ENCODE measurements at regions not wholly inside any gene's neighbourhood (a gene's known extent, or its start where the extent isn't known, plus 50 kb on each side); places are given as distances from the start of the nearest gene placed in this dataset.

DNA sequence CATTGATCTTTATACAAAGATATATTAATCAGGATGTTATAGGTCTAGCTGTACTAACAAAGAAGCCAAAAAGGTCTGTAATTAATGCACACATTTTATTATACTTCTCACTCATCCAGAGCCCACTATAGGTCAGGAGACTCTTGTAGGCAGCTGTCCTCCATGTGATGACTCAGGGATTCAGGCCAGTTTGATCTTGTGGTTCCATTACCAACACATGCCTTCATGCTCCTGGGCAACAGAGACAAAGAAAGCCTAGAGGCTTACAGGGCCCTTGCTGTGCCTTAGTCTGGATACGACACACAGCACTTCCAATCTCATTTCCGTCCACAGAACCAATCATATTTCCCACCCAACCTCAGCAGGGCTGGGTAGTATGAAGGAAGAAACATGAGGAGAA is 150.3 kb upstream of the NCAM1 start (continued):
- no peak for TF ChIP-seq TRIM24 (CRISPR knock-in tag; IDR thresholded peaks at IDR 0.05)
- no peak for TF ChIP-seq RNF2 (conservative IDR thresholded peaks at IDR 0.05; ENCODE audit: low read depth)
- TF ChIP-seq, protein P1, sequence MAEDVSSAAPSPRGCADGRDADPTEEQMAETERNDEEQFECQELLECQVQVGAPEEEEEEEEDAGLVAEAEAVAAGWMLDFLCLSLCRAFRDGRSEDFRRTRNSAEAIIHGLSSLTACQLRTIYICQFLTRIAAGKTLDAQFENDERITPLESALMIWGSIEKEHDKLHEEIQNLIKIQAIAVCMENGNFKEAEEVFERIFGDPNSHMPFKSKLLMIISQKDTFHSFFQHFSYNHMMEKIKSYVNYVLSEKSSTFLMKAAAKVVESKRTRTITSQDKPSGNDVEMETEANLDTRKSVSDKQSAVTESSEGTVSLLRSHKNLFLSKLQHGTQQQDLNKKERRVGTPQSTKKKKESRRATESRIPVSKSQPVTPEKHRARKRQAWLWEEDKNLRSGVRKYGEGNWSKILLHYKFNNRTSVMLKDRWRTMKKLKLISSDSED (CRISPR knock-in tag; IDR thresholded peaks at IDR 0.05) = no peak
- no peak for TF ChIP-seq ZSCAN25 (CRISPR knock-in tag; IDR thresholded peaks at IDR 0.05)
- TF ChIP-seq, protein P2, sequence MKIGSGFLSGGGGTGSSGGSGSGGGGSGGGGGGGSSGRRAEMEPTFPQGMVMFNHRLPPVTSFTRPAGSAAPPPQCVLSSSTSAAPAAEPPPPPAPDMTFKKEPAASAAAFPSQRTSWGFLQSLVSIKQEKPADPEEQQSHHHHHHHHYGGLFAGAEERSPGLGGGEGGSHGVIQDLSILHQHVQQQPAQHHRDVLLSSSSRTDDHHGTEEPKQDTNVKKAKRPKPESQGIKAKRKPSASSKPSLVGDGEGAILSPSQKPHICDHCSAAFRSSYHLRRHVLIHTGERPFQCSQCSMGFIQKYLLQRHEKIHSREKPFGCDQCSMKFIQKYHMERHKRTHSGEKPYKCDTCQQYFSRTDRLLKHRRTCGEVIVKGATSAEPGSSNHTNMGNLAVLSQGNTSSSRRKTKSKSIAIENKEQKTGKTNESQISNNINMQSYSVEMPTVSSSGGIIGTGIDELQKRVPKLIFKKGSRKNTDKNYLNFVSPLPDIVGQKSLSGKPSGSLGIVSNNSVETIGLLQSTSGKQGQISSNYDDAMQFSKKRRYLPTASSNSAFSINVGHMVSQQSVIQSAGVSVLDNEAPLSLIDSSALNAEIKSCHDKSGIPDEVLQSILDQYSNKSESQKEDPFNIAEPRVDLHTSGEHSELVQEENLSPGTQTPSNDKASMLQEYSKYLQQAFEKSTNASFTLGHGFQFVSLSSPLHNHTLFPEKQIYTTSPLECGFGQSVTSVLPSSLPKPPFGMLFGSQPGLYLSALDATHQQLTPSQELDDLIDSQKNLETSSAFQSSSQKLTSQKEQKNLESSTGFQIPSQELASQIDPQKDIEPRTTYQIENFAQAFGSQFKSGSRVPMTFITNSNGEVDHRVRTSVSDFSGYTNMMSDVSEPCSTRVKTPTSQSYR (CRISPR knock-in tag; IDR thresholded peaks at IDR 0.05; ENCODE audit: borderline replicate concordance) = no peak
- TF ChIP-seq ZNF615 (CRISPR knock-in tag; IDR thresholded peaks at IDR 0.05; ENCODE audit: borderline replicate concordance) = no peak
- TF ChIP-seq NCOA5 (CRISPR knock-in tag; IDR thresholded peaks at IDR 0.05) = no peak
- TF ChIP-seq ZNF891 (CRISPR knock-in tag; IDR thresholded peaks at IDR 0.05) = no peak
- no peak for TF ChIP-seq MZF1 (CRISPR knock-in tag; IDR thresholded peaks at IDR 0.05; ENCODE audit: borderline replicate concordance)
- TF ChIP-seq GABPB1 (CRISPR knock-in tag; IDR thresholded peaks at IDR 0.05) = no peak
- no peak for TF ChIP-seq ZNF556 (CRISPR knock-in tag; IDR thresholded peaks at IDR 0.05; ENCODE audit: borderline replicate concordance)
- TF ChIP-seq ZSCAN12 (CRISPR knock-in tag; IDR thresholded peaks at IDR 0.05) = no peak
- TF ChIP-seq FOXO1 (CRISPR knock-in tag; IDR thresholded peaks at IDR 0.05) = no peak
- TF ChIP-seq BORCS8-MEF2B (CRISPR knock-in tag; IDR thresholded peaks at IDR 0.05) = no peak
- TF ChIP-seq HNRNPUL1 (IDR thresholded peaks at IDR 0.05; ENCODE audit: low read depth, low read length) = no peak

All from HepG2 (cell line).